ENCODE measurements at regions not wholly inside any gene's neighbourhood (a gene's known extent, or its start where the extent isn't known, plus 50 kb on each side); places are given as distances from the start of the nearest gene placed in this dataset.

DNA sequence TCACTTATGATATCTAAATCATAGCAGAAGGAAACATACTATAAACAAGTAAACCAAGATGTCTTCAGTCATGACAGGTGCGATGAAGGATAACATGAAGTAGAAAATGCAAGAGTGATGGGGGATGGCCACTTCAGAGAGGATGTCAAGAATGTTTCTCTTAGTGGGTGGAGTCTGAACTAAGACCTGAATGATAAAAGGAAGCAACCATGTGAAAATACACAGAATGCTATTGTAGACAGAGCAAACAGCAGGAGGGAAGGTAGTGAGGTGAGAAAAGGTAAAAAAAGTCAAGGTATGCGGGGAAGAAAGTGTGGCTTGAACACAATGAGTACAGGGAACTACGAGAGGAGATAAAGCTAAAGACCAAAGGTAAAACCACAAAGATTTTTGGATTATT lies 341.6 kb downstream of the FBXO15 start:
- CTCF ChIA-PET = interaction anchor here (0.6 to 1.5 kb wide), 2 partner anchors 12 to 100 kb away, joined by 3 to 4 read pairs; no protein-coding TSS in a partner anchor
- no peaks in the 10 kb centered on the region for H3K27me3 Mint-ChIP-seq (ENCODE audit: insufficient read depth, unreplicated experiment)
- H3K27ac Mint-ChIP-seq (ENCODE audit: low read depth, unreplicated experiment) = no peak overlapping the region
- BruUV-seq (replicated peaks) = no TSS peak
- intact Hi-C loops (cut with micrococcal nuclease) = no loop called here
- no peaks in the 10 kb centered on the region for H3K9me3 Mint-ChIP-seq (ENCODE audit: unreplicated experiment)
- POLR2A ChIA-PET = no interaction called here
- no peak for DNase-seq (ENCODE audit: unreplicated experiment)
- H3K4me3 Mint-ChIP-seq (ENCODE audit: unreplicated experiment) = no peak overlapping the region
- H3K4me1 Mint-ChIP-seq (ENCODE audit: insufficient read depth, unreplicated experiment) = no peaks in the 10 kb centered on the region
- TF ChIP-seq, protein P1, sequence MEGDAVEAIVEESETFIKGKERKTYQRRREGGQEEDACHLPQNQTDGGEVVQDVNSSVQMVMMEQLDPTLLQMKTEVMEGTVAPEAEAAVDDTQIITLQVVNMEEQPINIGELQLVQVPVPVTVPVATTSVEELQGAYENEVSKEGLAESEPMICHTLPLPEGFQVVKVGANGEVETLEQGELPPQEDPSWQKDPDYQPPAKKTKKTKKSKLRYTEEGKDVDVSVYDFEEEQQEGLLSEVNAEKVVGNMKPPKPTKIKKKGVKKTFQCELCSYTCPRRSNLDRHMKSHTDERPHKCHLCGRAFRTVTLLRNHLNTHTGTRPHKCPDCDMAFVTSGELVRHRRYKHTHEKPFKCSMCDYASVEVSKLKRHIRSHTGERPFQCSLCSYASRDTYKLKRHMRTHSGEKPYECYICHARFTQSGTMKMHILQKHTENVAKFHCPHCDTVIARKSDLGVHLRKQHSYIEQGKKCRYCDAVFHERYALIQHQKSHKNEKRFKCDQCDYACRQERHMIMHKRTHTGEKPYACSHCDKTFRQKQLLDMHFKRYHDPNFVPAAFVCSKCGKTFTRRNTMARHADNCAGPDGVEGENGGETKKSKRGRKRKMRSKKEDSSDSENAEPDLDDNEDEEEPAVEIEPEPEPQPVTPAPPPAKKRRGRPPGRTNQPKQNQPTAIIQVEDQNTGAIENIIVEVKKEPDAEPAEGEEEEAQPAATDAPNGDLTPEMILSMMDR (IDR thresholded peaks at IDR 0.05; ENCODE audit: unreplicated experiment) = no peak
- H3K36me3 Mint-ChIP-seq (ENCODE audit: insufficient read depth, unreplicated experiment) = no peaks in the 10 kb centered on the region

DNA sequence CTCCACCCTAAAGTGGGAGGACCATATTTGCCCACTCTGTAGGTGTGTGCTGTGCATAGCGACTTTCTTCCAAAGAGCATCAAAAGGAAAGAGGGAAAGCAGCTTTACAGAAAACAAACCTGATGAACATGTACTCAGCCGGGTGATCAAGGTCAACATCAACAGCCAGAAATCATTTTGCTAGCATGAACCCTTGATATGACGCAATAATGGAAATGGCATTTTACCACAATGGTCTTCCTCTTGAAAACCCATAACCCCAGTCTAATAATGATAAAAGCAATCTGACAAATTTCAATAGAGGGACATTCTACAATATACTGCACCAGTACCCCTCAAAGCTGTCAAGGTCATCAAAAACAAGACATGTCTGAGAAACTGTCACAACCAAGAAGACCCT lies 350.2 kb downstream of the FBXO15 start:
- intact Hi-C loops (cut with micrococcal nuclease) = no loop called here
- TF ChIP-seq, protein P1 (IDR thresholded peaks at IDR 0.05; ENCODE audit: unreplicated experiment) = no peak
- no peak for DNase-seq (ENCODE audit: unreplicated experiment)
- BruUV-seq (replicated peaks) = no TSS peak
- ChIA-PET POLR2A (no interaction called here), CTCF (interaction anchor here (0.8 kb wide), 1 partner anchor 11 kb away, joined by 5 read pairs; no protein-coding TSS in a partner anchor)
- Mint-ChIP-seq H3K27me3 (ENCODE audit: insufficient read depth, unreplicated experiment) (no peaks in the 10 kb centered on the region), H3K9me3 (ENCODE audit: unreplicated experiment) (no peaks in the 10 kb centered on the region), H3K4me1 (ENCODE audit: insufficient read depth, unreplicated experiment) (peaks cover 5% of the 10 kb centered on the region), H3K27ac (ENCODE audit: low read depth, unreplicated experiment) (no peak overlapping the region), H3K36me3 (ENCODE audit: insufficient read depth, unreplicated experiment) (no peaks in the 10 kb centered on the region), H3K4me3 (ENCODE audit: unreplicated experiment) (no peak overlapping the region)

DNA sequence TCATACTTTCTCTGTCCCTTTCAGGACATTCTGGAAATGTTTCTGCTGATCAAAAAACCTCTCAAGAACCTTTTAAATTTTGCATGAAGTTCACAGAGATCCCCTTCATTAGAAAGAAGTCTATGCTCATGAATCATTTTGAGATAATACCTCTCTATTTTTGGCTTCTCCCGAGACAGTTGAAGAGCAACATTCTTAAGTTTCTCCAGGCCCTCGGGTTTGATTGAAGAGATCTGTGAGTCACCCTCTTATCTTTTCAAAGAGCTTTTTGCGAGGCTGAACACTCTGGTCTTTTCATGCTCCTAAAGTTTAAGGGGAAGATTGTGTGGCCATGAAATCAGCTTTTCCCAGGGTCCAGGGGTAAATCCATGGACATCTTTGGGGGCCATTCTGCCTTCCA lies 354.2 kb downstream of the FBXO15 start:
- Mint-ChIP-seq H3K9me3 (ENCODE audit: unreplicated experiment) (no peaks in the 10 kb centered on the region), H3K4me1 (ENCODE audit: insufficient read depth, unreplicated experiment) (peaks cover 5% of the 10 kb centered on the region), H3K27me3 (ENCODE audit: insufficient read depth, unreplicated experiment) (no peaks in the 10 kb centered on the region), H3K4me3 (ENCODE audit: unreplicated experiment) (no peak overlapping the region), H3K36me3 (ENCODE audit: insufficient read depth, unreplicated experiment) (no peaks in the 10 kb centered on the region), H3K27ac (ENCODE audit: low read depth, unreplicated experiment) (no peak overlapping the region)
- no peak for DNase-seq (ENCODE audit: unreplicated experiment)
- CTCF ChIA-PET = interaction anchor here (1.3 kb wide), 1 partner anchor 49 kb away, joined by 7 read pairs; no protein-coding TSS in a partner anchor
- BruUV-seq (replicated peaks) = no TSS peak
- POLR2A ChIA-PET = no interaction called here
- intact Hi-C loops (cut with micrococcal nuclease) = no loop called here
- TF ChIP-seq, protein P1 (IDR thresholded peaks at IDR 0.05; ENCODE audit: unreplicated experiment) = no peak

DNA sequence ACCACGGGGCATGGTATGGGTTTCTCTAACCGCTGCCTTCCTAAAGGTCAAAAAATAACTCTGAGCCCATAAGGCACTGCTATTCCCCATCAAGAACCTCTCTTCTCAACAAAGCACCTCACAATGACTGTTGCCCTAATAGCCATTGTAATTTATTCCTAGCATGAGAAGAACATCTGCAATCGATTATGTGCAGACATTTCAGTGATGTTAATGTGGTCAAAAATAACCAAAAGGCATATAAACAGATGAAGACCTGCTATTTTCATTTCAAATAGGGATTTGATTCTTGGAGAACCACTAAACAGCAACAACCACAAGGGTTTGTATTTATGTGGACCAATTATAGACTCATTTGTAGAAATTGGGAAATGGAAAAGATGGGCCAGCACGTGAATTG lies 356.6 kb downstream of the FBXO15 start:
- no TSS peak for BruUV-seq (replicated peaks)
- Mint-ChIP-seq H3K4me3 (ENCODE audit: unreplicated experiment) (no peak overlapping the region), H3K27me3 (ENCODE audit: insufficient read depth, unreplicated experiment) (no peaks in the 10 kb centered on the region), H3K9me3 (ENCODE audit: unreplicated experiment) (no peaks in the 10 kb centered on the region), H3K27ac (ENCODE audit: low read depth, unreplicated experiment) (no peak overlapping the region), H3K4me1 (ENCODE audit: insufficient read depth, unreplicated experiment) (peaks cover 5% of the 10 kb centered on the region), H3K36me3 (ENCODE audit: insufficient read depth, unreplicated experiment) (no peaks in the 10 kb centered on the region)
- DNase-seq (ENCODE audit: unreplicated experiment) = no peak
- ChIA-PET CTCF (no interaction called here), POLR2A (interaction anchor here (1.0 kb wide), 1 partner anchor 13 kb away, joined by 3 read pairs; no protein-coding TSS in a partner anchor)
- intact Hi-C loops (cut with micrococcal nuclease) = no loop called here
- TF ChIP-seq, protein P1 (IDR thresholded peaks at IDR 0.05; ENCODE audit: unreplicated experiment) = no peak

Measured in MCF 10A (cell line).